Neutrophil (primary cell): ENCODE measurements at regions not wholly inside any gene's neighbourhood (a gene's known extent, or its start where the extent isn't known, plus 50 kb on each side); places are given as distances from the start of the nearest gene placed in this dataset.

ENCODE experiments used
- H3K27ac ChIP-seq: fragments of 200-600 bp; sonication (generic); 2 replicates; pipeline ENCODE4 v1.5.1; 2016; ENCODE audit warnings: mild to moderate bottlenecking, moderate library complexity
- H3K27me3 ChIP-seq: fragments of 200-600 bp; sonication (generic); 2 replicates; pipeline ENCODE4 v1.6.0; 2016; ENCODE audit warnings: mild to moderate bottlenecking
- H3K36me3 ChIP-seq: fragments of 200-600 bp; sonication (generic); 2 replicates; pipeline ENCODE4 v1.5.1; 2017
- H3K4me1 ChIP-seq, 2 experiments: fragments of 200-600 bp in 1 of 2; sonication (generic) in 1 of 2; 1 replicate in 1 of 2; 2 replicates in 1 of 2; pipeline versions ENCODE4 v1.5.1 to v1.6.1; 2013 to 2016; ENCODE audit warnings: low read depth in 1 of 2, low read length in 1 of 2, mild to moderate bottlenecking in 1 of 2, moderate library complexity in 1 of 2; ENCODE audit not compliant: control insufficient read depth in 1 of 2, insufficient read depth in 1 of 2
- H3K4me3 ChIP-seq, 2 experiments: fragments of 200-600 bp in 1 of 2; sonication (generic) in 1 of 2; 1 replicate in 1 of 2; 2 replicates in 1 of 2; pipeline ENCODE4 v1.5.1; 2013 to 2016; ENCODE audit warnings: low read depth in 1 of 2, low read length in 1 of 2, mild to moderate bottlenecking in 1 of 2, moderate library complexity in 1 of 2
- H3K9me3 ChIP-seq: fragments of 200-600 bp; sonication (generic); 2 replicates; pipeline ENCODE4 v1.5.1; 2016
- TF ChIP-seq, protein P1 (sequence below): fragments of 200-600 bp; sonication (generic); IDR thresholded peaks from 2 replicates; pipeline ENCODE4 v1.5.1; 2016; ENCODE audit warnings: antibody characterized with exemption

DNA sequence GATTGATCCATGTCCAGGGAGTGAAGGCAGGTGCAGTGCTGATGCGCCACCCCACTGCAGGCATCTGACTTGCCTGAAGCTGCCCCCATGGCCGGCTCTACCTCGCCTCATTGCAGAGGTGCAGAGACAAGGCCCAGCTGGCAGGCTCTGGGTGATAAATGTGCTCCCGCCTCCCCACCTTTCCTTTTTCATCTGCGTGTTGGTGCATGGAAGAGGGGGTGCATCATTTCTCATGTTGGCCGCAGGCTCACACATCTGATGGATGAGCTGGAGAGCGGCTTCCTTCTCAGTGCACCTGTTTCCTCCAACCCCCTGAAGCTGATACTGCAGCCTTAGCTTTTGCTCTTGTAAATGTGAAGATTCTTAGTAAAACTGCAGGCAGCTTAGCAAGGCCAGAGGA is 306.0 kb upstream of the KAZN start:
- no peaks in the 10 kb centered on the region for H3K27me3 ChIP-seq
- H3K4me3 ChIP-seq, result no peak overlapping the region
- H3K9me3 ChIP-seq, result no peaks in the 10 kb centered on the region
- no peaks in the 10 kb centered on the region for H3K4me1 ChIP-seq
- TF ChIP-seq, protein P1, sequence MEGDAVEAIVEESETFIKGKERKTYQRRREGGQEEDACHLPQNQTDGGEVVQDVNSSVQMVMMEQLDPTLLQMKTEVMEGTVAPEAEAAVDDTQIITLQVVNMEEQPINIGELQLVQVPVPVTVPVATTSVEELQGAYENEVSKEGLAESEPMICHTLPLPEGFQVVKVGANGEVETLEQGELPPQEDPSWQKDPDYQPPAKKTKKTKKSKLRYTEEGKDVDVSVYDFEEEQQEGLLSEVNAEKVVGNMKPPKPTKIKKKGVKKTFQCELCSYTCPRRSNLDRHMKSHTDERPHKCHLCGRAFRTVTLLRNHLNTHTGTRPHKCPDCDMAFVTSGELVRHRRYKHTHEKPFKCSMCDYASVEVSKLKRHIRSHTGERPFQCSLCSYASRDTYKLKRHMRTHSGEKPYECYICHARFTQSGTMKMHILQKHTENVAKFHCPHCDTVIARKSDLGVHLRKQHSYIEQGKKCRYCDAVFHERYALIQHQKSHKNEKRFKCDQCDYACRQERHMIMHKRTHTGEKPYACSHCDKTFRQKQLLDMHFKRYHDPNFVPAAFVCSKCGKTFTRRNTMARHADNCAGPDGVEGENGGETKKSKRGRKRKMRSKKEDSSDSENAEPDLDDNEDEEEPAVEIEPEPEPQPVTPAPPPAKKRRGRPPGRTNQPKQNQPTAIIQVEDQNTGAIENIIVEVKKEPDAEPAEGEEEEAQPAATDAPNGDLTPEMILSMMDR, result no peak
- no peak overlapping the region for H3K27ac ChIP-seq
- no peaks in the 10 kb centered on the region for H3K36me3 ChIP-seq

DNA sequence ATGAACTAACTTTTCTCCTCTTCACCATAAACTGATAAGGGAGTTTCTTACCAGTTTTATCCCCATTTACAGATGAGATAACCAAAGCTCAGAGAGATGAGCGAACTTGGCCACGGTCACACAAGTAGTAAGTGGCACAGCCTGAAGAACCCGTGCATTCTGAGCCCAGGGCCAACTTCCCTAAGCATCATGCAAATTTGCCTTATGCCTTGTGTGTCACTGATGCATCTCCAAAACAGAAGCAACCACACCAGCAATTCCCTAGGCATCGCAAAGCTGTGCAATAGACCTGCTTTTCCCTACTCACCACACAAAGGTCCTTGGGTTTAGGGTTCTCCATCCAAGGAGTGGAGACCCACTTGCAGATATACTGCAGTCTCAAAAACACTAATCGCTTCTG is 304.5 kb upstream of the KAZN start:
- Histone ChIP-seq H3K27me3 (no peaks in the 10 kb centered on the region), H3K4me3 (no peak overlapping the region), H3K9me3 (no peaks in the 10 kb centered on the region), H3K4me1 (no peaks in the 10 kb centered on the region), H3K27ac (no peak overlapping the region), H3K36me3 (no peaks in the 10 kb centered on the region)
- TF ChIP-seq, protein P1, result no peak

- no peaks in the 10 kb centered on the region for H3K4me1 ChIP-seq
Observed at GRCh38 chr1:14294860-14295536, 303.5 kb upstream of the KAZN start.

GRCh38 chr1:14296795-14297194 is 301.7 kb upstream of the KAZN start:
- TF ChIP-seq, protein P1, result no peak
- Histone ChIP-seq H3K4me3 (no peak overlapping the region), H3K4me1 (no peaks in the 10 kb centered on the region), H3K9me3 (no peaks in the 10 kb centered on the region), H3K27ac (no peak overlapping the region), H3K27me3 (no peaks in the 10 kb centered on the region), H3K36me3 (no peaks in the 10 kb centered on the region)

More at GRCh38 chr1:14294860-14295536, 303.5 kb upstream of the KAZN start:
- H3K36me3 ChIP-seq, result no peaks in the 10 kb centered on the region
- no peak overlapping the region for H3K27ac ChIP-seq
- TF ChIP-seq, protein P1, result no peak
- H3K9me3 ChIP-seq, result no peaks in the 10 kb centered on the region
- H3K4me3 ChIP-seq, result no peak overlapping the region
- H3K27me3 ChIP-seq, result no peaks in the 10 kb centered on the region

DNA sequence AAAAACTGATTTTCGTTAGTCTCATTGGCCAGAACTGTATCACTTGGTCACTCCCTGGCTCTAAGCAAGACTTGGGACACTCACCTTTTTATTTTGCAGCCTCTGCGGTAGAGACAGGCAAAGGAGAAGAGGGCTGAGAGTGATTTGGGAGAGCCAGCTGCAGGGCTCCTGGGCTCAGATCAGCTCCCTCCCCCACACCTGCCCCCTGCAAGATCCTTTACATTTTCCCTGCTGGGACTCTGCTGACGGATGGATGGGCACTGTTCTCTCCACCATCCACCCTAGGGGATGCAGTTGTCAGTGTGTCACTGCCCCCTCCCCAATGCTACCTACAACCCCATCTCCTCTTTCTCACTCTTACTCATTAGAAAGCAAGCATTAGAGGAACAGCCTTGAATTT is 301.1 kb upstream of the KAZN start:
- TF ChIP-seq, protein P1, result no peak
- no peak overlapping the region for H3K27ac ChIP-seq
- H3K36me3 ChIP-seq, result no peaks in the 10 kb centered on the region
- H3K27me3 ChIP-seq, result no peaks in the 10 kb centered on the region
- no peaks in the 10 kb centered on the region for H3K9me3 ChIP-seq
- H3K4me1 ChIP-seq, result no peaks in the 10 kb centered on the region
- no peak overlapping the region for H3K4me3 ChIP-seq
